ENCODE measurements at regions not wholly inside any gene's neighbourhood (a gene's known extent, or its start where the extent isn't known, plus 50 kb on each side); places are given as distances from the start of the nearest gene placed in this dataset.
"Not testable (repeated sequence)": the region's sequence is repeated elsewhere in the genome, so short reads cannot be mapped to it uniquely, and the experiment has no call there.

DNA sequence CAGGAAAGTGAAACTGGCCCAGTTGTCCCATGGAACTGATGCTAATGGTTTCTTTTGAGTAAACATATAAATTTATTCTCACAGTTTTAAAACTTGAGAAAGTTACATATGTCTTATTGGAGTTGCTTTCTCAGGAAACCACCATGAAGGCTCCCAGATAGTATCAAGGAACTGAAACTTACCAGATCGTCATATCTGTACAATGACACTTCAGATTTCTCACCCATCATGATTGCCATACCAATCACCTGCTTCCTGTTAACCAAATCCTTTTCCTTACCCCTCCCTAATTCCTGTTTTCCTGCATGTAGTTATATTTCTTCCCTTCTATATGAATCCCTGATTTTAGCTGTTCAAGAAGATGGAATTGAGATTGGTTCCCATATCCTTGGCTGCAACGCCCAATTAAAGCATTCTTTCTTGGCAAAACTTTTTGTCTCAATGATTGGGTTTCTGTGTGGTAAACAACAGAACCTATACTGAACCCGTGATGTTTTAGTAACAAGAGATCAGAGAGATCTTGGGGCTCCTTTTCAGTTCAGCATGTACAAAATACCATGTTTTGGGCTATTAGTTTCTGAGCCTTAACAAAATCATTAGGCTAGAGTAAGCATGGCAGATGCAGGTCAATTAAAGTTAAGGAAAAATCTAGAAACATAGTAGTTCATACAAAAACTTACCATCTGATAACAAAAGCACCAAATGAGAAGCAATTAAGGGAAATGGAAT, 781.3 kb upstream of the MIR17HG start:
- no peak for DNase-seq

DNA sequence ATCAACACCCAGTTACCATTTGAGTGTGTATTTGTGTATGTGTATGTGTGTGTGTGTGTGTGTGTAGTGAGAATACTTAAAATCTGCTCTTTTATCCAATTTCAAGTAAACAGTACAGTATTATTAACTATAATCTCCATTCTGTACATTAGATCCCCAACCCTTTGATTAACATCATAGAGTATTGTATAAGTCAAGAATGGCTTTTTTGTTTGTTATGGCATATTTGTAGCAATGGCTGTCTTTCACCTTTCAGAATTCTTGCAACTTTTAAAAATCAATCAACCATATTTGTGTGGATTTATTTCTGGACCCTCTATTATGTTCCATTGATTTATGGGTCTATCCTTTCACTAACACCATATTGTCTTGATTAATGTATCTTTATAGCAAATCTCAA, 779.3 kb upstream of the MIR17HG start:
- no peak for DNase-seq

GRCh38 chr13:90576067-90576466, 771.4 kb upstream of the MIR17HG start:
- no peak for DNase-seq

GRCh38 chr13:90577726-90578125, 769.8 kb upstream of the MIR17HG start:
- no peak for DNase-seq

DNA sequence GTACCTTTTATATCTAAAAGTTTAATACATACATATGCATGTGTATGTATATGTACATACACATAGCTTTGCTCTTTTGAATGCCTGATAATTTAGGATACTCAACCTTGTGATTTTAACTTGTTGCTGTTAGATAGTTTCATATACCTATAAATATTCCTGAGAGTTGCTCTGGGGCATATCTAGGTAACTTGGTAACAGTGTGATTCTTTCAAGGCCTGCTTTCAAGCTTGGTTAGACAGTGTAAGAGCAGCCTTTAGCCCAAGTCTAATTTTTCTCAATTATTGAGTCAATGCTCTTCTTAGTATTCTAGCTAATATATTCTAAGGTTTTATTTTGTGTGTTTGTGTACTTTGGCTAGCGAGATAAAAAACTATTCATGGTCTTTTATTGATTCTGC, 762.1 kb upstream of the MIR17HG start:
- DNase-seq, result no peak

DNA sequence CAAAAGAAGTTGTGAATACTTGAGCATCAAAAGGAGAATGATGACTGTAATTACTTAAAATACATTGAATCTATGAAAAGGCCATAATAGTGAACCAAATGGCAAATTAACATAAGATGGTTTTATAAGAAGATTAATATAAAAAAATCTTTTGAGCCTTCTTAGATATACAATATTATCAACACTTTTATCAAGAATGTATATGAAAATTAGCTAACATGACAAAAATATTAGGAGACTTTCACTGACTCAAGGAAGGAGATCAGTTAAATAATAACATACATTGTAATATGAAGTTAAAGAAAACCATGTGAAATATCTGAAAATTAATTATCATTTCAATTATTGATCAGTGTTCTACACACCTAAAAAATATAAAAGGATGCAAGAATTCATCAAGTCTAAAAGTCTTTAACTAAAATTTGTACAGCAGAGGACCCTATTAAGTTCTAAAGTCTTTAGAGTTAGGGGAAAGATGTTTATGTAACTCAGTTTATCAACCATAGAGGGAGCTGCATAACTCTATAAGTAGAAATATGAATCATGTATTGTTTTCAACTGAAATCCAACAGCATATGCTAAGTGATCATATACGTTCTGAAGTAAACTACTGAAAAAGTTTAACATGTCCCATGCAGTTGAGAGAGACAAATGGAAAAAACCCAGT, 756.1 kb upstream of the MIR17HG start:
- DNase-seq, result no peak

DNA sequence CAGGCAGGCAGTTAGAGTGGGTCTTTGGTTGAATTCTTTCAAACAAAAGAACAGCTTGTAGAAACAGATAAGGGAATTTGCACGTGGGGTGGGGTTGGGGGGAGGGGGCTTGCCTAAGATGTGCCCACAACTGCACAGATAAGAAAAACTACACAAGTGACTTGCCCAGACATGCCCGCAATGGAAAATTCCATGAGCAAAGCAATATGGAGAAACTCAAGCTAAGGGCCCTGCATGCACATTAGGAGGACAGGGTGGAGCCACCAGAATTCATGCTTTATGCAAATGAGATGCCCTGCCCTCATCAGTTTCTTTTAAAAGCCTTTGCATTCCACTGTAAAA, 755.6 kb upstream of the MIR17HG start:
- no peak for DNase-seq

GRCh38 chr13:90592943-90593342, 754.5 kb upstream of the MIR17HG start:
- no peak for DNase-seq

- DNase-seq, result no peak
Measured at GRCh38 chr13:90594681-90595080, 752.8 kb upstream of the MIR17HG start.

- no peak for DNase-seq
Measured at GRCh38 chr13:90605664-90606063, 741.8 kb upstream of the MIR17HG start.

DNA sequence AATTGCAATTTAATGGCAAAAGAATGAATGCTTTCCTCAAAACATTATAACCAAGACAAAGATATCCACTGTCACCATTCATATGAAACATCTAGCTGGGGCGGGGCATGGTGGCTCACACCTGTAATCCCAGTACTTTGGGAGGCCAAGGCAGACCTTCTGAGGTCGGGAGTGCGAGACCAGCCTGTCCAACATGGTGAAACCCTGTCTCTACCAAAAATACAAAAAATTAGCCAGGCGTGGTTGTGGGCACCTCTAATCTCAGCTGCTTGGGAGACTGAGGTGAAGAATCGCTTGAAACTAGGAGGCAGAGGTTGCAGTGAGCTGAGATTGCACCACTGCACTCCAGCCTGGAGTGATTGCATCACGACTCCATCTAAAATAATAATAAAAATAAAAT, 740.6 kb upstream of the MIR17HG start:
- not testable (repeated sequence) for DNase-seq

DNA sequence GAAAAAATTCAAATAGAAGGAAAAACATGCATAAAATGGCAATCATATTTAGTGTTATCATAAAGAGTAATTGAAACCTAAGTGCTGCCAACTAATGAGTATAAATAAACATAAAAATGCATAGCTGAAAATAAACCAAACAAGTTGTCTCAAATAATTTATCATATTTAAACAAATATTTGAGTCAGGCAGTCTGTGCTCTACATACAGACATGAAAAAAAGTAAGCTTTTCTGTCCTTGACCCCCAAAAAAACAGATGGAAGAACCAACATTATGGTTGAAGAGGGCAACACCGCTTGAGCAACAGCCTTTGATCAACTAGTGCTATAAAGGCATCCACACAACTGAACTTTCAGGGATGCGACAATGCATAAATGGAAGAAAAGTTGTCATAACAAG, 735.1 kb upstream of the MIR17HG start:
- no peak for DNase-seq

GRCh38 chr13:90613076-90613795, 734.3 kb upstream of the MIR17HG start:
- DNase-seq, result no peak

DNA sequence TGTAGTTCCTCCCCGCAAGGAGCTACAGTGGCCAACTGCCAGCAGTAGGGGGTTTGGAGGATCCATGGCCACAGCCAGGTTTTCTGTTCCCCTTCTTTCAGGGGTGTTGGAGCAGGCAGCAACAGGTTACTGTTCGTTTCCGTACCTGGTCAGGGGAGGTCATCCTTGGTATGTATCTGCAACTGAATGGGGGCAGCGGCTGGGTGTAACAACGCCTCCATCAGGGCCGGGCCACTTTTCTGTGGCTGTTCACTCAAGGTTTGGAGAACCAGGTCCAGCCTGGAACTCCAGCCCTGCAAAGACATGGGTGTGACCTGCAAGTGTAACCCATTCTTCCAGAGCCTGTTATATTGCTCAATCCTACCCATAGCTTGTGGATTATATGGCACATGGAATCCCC, 732.3 kb upstream of the MIR17HG start:
- DNase-seq, result no peak

DNA sequence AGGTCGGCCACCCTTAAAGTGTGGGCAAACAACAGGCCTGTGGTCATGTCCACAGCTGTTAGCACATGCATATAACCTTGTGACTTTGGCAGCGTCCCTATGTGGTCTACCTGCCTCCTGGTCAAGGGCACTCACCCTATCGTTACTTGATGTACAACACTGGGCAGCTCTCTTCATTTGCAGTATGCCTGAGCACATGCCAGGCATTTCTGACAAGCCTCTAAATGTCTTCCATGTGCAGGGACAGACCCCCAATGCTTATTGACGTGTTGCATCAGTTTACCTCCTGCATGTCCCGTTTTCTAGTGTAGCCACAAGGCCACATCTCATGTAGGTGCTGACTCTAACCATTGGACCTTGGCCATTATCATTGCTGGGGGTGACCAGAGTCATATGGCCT, 731.7 kb upstream of the MIR17HG start:
- no peak for DNase-seq

- no peak for DNase-seq
Measured at GRCh38 chr13:90618133-90618532, 729.4 kb upstream of the MIR17HG start.

DNA sequence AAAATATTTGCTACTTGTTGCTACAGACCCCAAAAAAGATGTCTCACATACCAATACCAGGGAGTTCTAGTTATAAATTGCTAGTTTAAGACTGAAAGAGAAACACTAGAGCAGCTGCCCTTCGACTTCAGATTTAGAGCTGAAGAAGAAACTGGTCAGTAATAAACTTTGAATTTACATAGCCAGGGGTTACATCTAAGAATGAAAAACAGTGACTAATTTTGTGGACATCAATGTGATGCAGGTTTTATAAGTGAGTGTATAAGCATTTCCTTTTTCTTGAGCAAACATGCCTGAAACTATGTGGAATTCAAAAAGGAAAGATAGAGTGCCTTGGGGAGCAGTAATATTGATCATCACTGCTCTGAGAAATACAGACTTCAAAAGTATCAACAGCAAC, 724.9 kb upstream of the MIR17HG start:
- no peak for DNase-seq

DNA sequence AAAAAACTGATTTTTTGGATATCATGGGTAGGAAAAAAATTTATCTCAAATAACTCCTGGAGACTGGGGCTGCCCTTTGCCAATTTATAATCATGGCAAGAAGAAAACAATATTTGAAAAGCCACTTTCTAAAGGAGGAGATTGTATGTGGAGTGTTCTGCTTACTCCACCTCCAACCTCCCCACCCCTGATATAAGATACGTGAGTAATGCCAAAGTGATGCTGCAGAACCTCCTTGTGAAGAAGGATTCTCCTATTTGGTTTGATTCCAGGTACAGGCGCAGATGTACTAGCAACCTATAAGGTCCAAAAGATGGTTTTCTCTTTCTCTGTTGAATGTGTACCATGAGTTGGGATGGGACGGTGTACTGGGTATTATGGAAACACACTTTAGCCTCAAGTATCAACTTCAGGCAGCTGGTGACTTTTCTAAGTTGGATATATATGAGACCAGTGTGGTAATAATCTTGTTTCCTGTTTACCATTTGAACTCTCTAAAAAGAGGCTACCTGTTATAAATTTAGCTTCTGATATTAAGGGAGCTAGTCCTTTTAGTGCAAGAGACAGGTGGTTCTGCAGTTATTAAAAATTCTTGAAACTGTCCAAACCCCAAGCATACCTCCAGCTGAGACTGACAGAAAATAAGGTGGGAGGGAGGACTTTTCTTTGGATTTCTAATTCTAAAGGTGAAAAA, 724.0 kb upstream of the MIR17HG start:
- no peak for DNase-seq

GRCh38 chr13:90627813-90628212, 719.7 kb upstream of the MIR17HG start:
- DNase-seq, result no peak

GRCh38 chr13:90628471-90628870, 719.0 kb upstream of the MIR17HG start:
- no peak for DNase-seq

- no peak for DNase-seq
Measured at GRCh38 chr13:90630716-90631115, 716.8 kb upstream of the MIR17HG start.

GRCh38 chr13:90632184-90632583, 715.3 kb upstream of the MIR17HG start:
- DNase-seq, result no peak

DNA sequence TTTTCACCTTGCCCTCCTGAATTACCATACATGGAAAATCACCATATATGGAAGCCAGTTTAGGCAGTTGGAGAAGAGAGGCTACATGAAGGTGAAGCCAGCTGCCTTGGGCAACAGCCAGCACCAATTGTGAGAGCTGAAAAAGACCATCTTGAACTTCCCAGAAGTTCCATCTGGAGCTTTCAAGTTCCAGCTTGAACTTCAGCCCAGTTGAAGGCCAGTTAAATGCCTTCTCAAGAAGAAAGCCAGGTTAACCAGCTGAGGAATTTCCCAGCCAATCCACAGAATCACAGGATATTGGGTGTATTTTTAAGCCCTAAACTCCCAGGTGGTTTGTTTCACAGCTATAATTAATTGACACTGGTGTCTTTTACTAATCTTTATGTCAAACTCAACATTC, 713.6 kb upstream of the MIR17HG start:
- DNase-seq, result no peak

DNA sequence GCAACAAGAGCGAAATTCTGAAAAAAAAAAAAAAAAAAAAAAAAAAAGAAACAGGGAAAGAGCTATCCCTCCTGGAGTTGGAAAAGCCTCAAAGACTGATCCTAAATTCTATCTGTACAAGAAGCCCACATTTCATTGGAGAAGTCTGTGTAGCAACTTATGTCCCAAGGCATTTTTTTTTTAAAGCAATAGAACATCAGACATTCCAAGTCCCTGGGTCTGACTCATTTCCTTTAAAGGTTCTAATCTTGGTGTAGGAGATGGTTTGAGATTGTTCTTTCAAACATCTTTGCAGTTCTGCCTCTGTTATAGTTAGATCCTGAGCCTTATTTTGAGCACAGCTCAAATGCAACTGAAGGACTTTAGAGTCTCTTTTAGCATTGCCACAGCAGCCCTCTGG, 706.5 kb upstream of the MIR17HG start:
- DNase-seq, result no peak

Measured in effector CD8-positive, alpha-beta T cell (primary cell).